Smooth muscle cell (in vitro differentiated cells): ENCODE measurements at regions not wholly inside any gene's neighbourhood (a gene's known extent, or its start where the extent isn't known, plus 50 kb on each side); places are given as distances from the start of the nearest gene placed in this dataset.

Source experiments
- DNase-seq: peaks from one replicate; lab custom pipeline; 2025; ENCODE audit not compliant: unreplicated experiment; lab: John Stamatoyannopoulos, UW
- H2AFZ ChIP-seq: fragments of 200-600 bp; sonication (generic); 2 replicates; pipeline ENCODE4 v1.6.0; 2016; ENCODE audit warnings: antibody characterized with exemption, low read depth, mild to moderate bottlenecking
- H3F3A ChIP-seq: fragments of 200-600 bp; sonication (generic); 2 replicates; pipeline ENCODE4 v1.6.0; 2017; ENCODE audit warnings: antibody characterized with exemption, low read depth
- H3K27ac ChIP-seq: fragments of 200-600 bp; sonication (generic); 2 replicates; pipeline ENCODE4 v1.5.1; 2016; ENCODE audit warnings: low read depth, mild to moderate bottlenecking
- H3K27me3 ChIP-seq: fragments of 200-600 bp; sonication (generic); 2 replicates; pipeline ENCODE4 v1.6.1; 2016; ENCODE audit warnings: low read depth, mild to moderate bottlenecking
- H3K36me3 ChIP-seq: fragments of 200-600 bp; sonication (generic); 2 replicates; pipeline ENCODE4 v1.5.1; 2016; ENCODE audit warnings: low read depth
- H3K4me1 ChIP-seq: fragments of 200-600 bp; sonication (generic); 2 replicates; pipeline ENCODE4 v1.5.1; 2016; ENCODE audit warnings: low read depth
- H3K4me2 ChIP-seq: fragments of 200-600 bp; sonication (generic); 2 replicates; pipeline ENCODE4 v1.6.0; 2016; ENCODE audit warnings: mild to moderate bottlenecking
- H3K4me3 ChIP-seq: fragments of 200-600 bp; sonication (generic); 2 replicates; pipeline ENCODE4 v1.5.1; 2016; ENCODE audit warnings: mild to moderate bottlenecking
- H3K79me2 ChIP-seq: fragments of 200-600 bp; sonication (generic); 2 replicates; pipeline ENCODE4 v1.6.0; 2016; ENCODE audit warnings: low read depth, mild to moderate bottlenecking
- H3K9ac ChIP-seq: fragments of 200-600 bp; sonication (generic); 2 replicates; pipeline ENCODE4 v1.6.0; 2016; ENCODE audit warnings: low read depth
- H3K9me3 ChIP-seq: fragments of 200-600 bp; sonication (generic); replicated peaks from 2 replicates; pipeline ENCODE4 v1.5.1; 2016; ENCODE audit warnings: low read depth
- H4K20me1 ChIP-seq: fragments of 200-600 bp; sonication (generic); 2 replicates; pipeline ENCODE4 v1.6.0; 2016; ENCODE audit warnings: low read depth
- WGBS: methylation state at CpG from one replicate; pipeline ENCODE4 v1.1.7; 2016; ENCODE audit warnings: low lambda C conversion rate; 5-methylcytosine and 5-hydroxymethylcytosine counted together
- TF ChIP-seq, protein P1 (sequence below): fragments of 200-600 bp; sonication (generic); IDR thresholded peaks from 2 replicates; pipeline ENCODE4 v1.5.1; 2017; ENCODE audit warnings: borderline replicate concordance, mild to moderate bottlenecking, antibody characterized with exemption; ENCODE audit not compliant: insufficient read depth, poor library complexity, severe bottlenecking

DNA sequence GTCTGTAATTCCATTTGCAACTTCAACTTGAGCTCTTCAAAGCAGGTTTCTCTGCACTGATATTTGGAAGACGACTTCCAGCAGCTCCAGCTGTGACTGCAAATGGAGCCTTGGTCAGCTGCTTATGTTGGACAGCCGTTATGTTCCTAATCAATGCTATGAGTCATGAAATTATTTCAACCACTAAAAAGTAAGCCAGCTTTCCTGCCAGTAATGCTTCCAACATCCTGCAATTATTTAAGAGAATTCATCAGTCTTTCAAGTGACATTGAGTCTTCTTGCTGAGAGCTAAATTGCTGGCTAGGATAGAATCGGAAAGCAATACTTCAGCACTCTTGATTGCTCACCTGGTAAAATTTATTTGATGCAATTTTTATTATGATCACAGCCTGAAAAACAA, 375.7 kb downstream of the MMUT start:
- H3F3A ChIP-seq, result no peaks in the 10 kb centered on the region
- no peak overlapping the region for H3K4me2 ChIP-seq
- TF ChIP-seq, protein P1, sequence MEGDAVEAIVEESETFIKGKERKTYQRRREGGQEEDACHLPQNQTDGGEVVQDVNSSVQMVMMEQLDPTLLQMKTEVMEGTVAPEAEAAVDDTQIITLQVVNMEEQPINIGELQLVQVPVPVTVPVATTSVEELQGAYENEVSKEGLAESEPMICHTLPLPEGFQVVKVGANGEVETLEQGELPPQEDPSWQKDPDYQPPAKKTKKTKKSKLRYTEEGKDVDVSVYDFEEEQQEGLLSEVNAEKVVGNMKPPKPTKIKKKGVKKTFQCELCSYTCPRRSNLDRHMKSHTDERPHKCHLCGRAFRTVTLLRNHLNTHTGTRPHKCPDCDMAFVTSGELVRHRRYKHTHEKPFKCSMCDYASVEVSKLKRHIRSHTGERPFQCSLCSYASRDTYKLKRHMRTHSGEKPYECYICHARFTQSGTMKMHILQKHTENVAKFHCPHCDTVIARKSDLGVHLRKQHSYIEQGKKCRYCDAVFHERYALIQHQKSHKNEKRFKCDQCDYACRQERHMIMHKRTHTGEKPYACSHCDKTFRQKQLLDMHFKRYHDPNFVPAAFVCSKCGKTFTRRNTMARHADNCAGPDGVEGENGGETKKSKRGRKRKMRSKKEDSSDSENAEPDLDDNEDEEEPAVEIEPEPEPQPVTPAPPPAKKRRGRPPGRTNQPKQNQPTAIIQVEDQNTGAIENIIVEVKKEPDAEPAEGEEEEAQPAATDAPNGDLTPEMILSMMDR, result no peak
- no peaks in the 10 kb centered on the region for H3K36me3 ChIP-seq
- H3K4me3 ChIP-seq, result no peak overlapping the region
- H4K20me1 ChIP-seq, result no peaks in the 10 kb centered on the region
- no peak for DNase-seq
- H3K9ac ChIP-seq, result no peak overlapping the region
- H2AFZ ChIP-seq, result no peak overlapping the region
- H3K79me2 ChIP-seq, result no peaks in the 10 kb centered on the region
- no peak overlapping the region for H3K27ac ChIP-seq
- no peaks in the 10 kb centered on the region for H3K4me1 ChIP-seq
- H3K9me3 ChIP-seq, result no peaks in the 10 kb centered on the region
- H3K27me3 ChIP-seq, result no peaks in the 10 kb centered on the region
- 47% methylated on average over 3 of the region's 3 CpGs for WGBS

DNA sequence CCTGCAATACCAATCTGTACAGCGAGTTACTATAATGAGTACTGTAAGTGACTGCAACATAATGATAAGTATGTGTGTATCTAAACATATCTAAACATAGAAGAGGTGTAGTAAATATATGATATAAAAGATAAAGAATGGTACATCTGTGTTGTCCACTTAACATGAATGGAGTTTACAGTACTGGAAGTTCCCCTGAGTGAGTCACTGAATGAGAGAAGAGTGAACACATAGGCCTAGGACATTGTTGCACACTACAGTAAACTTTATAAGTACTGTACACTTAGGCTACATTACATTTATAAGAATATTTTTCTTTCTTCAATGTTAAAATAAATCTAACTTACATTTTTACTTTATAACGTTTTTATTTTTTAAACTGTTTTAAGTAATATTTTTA, 380.4 kb downstream of the MMUT start:
- H3K4me3 ChIP-seq, result no peak overlapping the region

DNA sequence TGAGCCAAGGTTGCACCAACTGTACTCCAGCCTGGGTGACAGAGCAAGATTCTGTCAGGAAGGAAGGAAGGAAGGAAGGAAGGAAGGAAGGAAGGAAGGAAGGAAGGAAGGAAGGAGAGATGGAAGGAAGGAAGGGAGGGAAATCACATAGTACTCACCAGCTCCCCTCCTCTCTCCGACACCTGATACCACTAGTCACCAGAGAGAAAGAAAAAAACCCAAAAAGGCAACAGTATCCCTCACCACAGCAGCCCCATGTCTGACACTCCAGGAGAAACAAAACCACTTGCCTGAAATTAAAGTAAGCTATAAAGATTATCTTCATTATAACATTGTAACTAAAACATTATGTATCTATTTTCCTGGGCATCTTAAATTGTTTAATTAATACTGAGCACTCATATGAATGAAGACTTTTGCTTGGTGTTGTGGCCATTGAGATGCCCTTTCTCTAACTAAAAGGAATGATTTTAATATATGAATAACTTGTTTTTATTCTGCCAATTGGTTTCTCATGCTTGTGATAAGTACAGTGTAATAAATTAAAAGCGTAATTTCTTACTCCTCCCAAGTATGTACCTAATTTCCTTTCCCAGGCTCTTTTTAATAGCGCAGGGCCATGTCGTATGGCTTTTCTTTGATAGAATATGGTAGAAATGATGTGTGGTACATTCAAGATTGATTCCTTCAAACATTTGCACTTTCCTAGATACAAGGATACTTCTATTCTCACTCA, 390.0 kb downstream of the MMUT start:
- TF ChIP-seq, protein P1, result no peak
- Histone ChIP-seq H2AFZ (no peak overlapping the region), H3K27ac (no peak overlapping the region), H3K36me3 (no peaks in the 10 kb centered on the region), H3K4me2 (no peak overlapping the region), H3K9me3 (no peaks in the 10 kb centered on the region), H3K9ac (no peak overlapping the region), H3K4me3 (no peak overlapping the region), H3K4me1 (no peaks in the 10 kb centered on the region), H3F3A (no peaks in the 10 kb centered on the region), H3K27me3 (no peaks in the 10 kb centered on the region), H4K20me1 (no peaks in the 10 kb centered on the region), H3K79me2 (no peaks in the 10 kb centered on the region)
- DNase-seq, result no peak
- WGBS, result 96% methylated on average over 4 of the region's 4 CpGs

More for the DNA sequence above, 380.4 kb downstream of the MMUT start:
- TF ChIP-seq, protein P1, result no peak
- H3K4me1 ChIP-seq, result no peaks in the 10 kb centered on the region
- 87% methylated on average over 2 of the region's 2 CpGs for WGBS
- H2AFZ ChIP-seq, result no peak overlapping the region
- H3K9ac ChIP-seq, result no peak overlapping the region
- H3F3A ChIP-seq, result no peaks in the 10 kb centered on the region
- no peaks in the 10 kb centered on the region for H3K27me3 ChIP-seq
- no peaks in the 10 kb centered on the region for H3K79me2 ChIP-seq
- DNase-seq, result no peak
- H3K9me3 ChIP-seq, result no peaks in the 10 kb centered on the region
- H3K4me2 ChIP-seq, result no peak overlapping the region
- H4K20me1 ChIP-seq, result no peaks in the 10 kb centered on the region
- no peaks in the 10 kb centered on the region for H3K36me3 ChIP-seq
- H3K27ac ChIP-seq, result no peak overlapping the region

DNA sequence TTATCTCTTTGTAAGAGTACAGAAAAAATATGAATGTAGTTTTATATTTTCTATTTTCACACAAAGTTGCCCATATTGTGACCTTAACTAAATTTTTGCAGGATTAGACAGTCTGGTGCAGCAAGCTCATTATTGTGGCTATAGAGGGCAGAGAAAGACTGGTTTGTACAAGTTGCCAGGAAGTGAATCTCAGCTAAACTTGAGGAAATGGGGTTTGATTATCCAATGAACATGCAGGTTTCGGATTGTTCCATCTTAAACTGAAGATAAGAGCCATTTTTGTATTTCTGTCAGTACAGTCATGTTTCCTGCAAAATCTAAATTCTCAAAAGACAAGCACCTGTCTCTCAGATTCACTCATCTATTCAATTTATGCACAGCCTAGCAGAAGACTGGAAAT, 390.9 kb downstream of the MMUT start:
- Histone ChIP-seq H3K9ac (no peak overlapping the region), H2AFZ (no peak overlapping the region)
- WGBS, result 93% methylated on average over 1 of the region's 1 CpG

More for the DNA sequence above, 390.9 kb downstream of the MMUT start:
- DNase-seq, result no peak
- H3K27me3 ChIP-seq, result no peaks in the 10 kb centered on the region
- no peak overlapping the region for H3K4me2 ChIP-seq
- H3K36me3 ChIP-seq, result no peaks in the 10 kb centered on the region
- no peaks in the 10 kb centered on the region for H4K20me1 ChIP-seq
- no peaks in the 10 kb centered on the region for H3K9me3 ChIP-seq
- H3K4me3 ChIP-seq, result no peak overlapping the region
- no peaks in the 10 kb centered on the region for H3F3A ChIP-seq
- H3K79me2 ChIP-seq, result no peaks in the 10 kb centered on the region
- TF ChIP-seq, protein P1, result no peak
- no peak overlapping the region for H3K27ac ChIP-seq
- no peaks in the 10 kb centered on the region for H3K4me1 ChIP-seq
